NB4 (cell line): ENCODE measurements at regions not wholly inside any gene's neighbourhood (a gene's known extent, or its start where the extent isn't known, plus 50 kb on each side); places are given as distances from the start of the nearest gene placed in this dataset.

Experiments
- DNase-seq: peaks from one replicate; pipeline ENCODE4 v3.0.0; 2010; ENCODE audit warnings: low read depth
- H3K4me3 ChIP-seq: one replicate; pipeline ENCODE4 v1.5.1; 2011; ENCODE audit warnings: mild to moderate bottlenecking, low read depth, low read length, moderate library complexity
- MYC ChIP-seq: IDR thresholded peaks from 2 replicates; pipeline ENCODE4 v1.6.1; 2011; ENCODE audit warnings: low read depth, low read length
- POLR2A ChIP-seq: IDR thresholded peaks from 2 replicates; pipeline ENCODE4 v1.6.1; 2011; ENCODE audit warnings: mild to moderate bottlenecking; ENCODE audit not compliant: insufficient read length; ENCODE audit errors: extremely low read depth
- TF ChIP-seq, protein P1 (sequence below): IDR thresholded peaks from one replicate; pipeline ENCODE4 v1.5.1; 2012; ENCODE audit warnings: low read depth, low read length
- TF ChIP-seq, protein P2 (sequence below): IDR thresholded peaks from 2 replicates; pipeline ENCODE4 v1.6.1; 2011; ENCODE audit warnings: low read depth, low read length

DNA sequence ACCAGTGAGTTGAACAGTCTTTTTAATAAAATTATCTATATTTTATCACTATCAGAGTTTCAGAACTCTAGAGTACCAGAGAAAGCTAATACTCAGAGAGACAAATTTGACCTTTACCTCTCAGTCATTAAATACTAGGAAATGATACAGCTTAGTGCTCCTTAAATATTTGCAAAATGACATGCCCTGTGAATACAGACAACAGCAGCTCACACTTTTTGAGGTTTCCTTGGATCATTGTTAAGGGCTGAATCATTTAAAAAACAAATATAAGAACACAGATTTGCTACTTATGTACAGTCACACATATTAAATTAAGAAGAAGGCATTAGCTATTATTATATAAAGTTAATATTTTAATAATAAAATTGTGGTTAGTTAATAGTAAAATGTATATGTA is 1158.7 kb upstream of the EYS start:
- no peak overlapping the region for H3K4me3 ChIP-seq
- no peak for TF ChIP-seq MYC
- TF ChIP-seq, protein P1, sequence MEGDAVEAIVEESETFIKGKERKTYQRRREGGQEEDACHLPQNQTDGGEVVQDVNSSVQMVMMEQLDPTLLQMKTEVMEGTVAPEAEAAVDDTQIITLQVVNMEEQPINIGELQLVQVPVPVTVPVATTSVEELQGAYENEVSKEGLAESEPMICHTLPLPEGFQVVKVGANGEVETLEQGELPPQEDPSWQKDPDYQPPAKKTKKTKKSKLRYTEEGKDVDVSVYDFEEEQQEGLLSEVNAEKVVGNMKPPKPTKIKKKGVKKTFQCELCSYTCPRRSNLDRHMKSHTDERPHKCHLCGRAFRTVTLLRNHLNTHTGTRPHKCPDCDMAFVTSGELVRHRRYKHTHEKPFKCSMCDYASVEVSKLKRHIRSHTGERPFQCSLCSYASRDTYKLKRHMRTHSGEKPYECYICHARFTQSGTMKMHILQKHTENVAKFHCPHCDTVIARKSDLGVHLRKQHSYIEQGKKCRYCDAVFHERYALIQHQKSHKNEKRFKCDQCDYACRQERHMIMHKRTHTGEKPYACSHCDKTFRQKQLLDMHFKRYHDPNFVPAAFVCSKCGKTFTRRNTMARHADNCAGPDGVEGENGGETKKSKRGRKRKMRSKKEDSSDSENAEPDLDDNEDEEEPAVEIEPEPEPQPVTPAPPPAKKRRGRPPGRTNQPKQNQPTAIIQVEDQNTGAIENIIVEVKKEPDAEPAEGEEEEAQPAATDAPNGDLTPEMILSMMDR, result no peak
- no peak for TF ChIP-seq POLR2A
- TF ChIP-seq, protein P2, sequence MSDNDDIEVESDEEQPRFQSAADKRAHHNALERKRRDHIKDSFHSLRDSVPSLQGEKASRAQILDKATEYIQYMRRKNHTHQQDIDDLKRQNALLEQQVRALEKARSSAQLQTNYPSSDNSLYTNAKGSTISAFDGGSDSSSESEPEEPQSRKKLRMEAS, result no peak
- no peak for DNase-seq

DNA sequence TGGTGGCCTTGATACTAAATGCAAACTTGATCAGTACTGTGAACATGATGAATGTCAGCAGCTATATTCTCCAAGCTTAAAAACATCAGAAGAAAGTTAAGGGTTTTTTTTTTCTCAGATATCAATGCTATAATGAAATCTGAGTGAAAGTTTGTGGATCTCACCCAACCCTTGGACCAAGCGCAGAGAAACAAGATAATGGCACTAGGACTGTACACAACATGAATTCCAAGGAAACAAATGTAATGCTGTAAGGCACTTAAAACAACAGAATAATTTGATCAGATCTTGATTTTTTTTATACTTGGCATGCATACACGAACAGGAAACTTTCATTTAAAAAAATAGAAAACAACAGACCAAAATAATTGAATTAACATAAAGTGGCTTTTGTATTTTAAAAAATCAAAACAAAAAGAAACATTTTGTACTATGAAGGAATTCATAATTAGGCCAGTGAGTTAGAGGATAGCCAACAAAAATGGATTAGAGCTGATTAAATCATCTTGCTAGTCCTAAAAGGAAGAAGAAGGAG is 1154.0 kb upstream of the EYS start:
- DNase-seq, result no peak
- H3K4me3 ChIP-seq, result no peak overlapping the region
- TF ChIP-seq, protein P2, result no peak
- no peak for TF ChIP-seq POLR2A
- TF ChIP-seq, protein P1, result no peak
- no peak for TF ChIP-seq MYC

DNA sequence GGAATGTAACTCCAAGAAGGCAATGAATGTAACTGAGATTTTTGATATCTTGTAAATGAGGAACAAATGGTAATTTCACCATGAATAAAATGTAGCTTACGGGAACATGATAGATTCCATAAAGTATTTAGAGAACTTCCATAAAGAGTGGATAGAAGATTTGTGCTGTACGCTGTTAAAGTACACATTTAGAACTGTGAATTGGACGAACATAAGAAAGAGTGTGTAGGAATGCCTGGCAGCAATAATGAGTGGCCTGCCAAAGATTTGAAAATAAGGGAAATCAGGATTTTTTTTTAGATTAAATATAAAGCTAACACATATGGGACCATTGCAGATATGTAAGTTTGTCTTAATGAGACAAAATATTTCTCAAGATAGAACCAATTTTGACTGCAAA is 1153.3 kb upstream of the EYS start:
- TF ChIP-seq POLR2A, result no peak
- TF ChIP-seq, protein P1, result no peak
- no peak for TF ChIP-seq MYC
- DNase-seq, result no peak
- H3K4me3 ChIP-seq, result no peak overlapping the region

DNA sequence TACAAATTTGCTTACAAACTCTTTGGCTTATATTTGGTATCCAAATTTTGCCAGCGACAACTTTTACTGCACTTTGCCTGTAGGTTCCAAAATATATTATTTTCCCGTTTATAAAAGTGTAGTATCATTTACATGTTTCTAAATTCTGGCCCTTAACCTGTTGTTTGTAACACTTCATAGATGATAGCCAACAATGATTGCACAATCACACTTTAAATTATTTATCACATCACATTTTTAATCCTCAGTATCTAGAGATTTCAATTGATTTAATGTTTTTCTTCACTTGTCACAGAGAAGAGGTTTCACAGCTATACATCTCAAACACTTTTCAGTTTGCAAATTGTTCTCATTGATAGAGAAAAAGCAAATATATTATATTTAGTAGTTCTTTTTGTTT is 1151.2 kb upstream of the EYS start:
- TF ChIP-seq, protein P2, result no peak
- no peak for TF ChIP-seq MYC
- no peak for TF ChIP-seq POLR2A
- TF ChIP-seq, protein P1, result no peak
- H3K4me3 ChIP-seq, result no peak overlapping the region
- no peak for DNase-seq

DNA sequence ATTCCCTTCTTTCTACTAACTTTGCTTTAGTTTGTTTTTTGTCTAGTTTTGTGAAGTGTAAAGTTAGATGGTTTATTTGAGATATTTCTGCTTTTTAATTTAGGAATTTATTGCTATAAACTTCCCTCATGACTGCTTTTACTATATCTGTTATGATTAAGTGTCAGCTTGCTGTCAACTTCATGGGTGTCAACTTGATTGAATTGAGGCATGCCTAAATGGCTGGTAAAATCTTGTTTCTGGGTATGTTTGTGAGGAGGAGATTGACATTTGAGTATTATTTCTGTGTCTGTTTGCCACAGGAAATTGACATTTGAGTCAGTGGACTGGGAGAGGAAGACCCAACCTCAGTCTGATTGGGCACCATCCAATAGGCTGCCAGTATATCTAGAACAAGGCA is 1147.0 kb upstream of the EYS start:
- no peak overlapping the region for H3K4me3 ChIP-seq
- TF ChIP-seq MYC, result no peak
- TF ChIP-seq, protein P2, result no peak
- TF ChIP-seq POLR2A, result no peak
- DNase-seq, result no peak

DNA sequence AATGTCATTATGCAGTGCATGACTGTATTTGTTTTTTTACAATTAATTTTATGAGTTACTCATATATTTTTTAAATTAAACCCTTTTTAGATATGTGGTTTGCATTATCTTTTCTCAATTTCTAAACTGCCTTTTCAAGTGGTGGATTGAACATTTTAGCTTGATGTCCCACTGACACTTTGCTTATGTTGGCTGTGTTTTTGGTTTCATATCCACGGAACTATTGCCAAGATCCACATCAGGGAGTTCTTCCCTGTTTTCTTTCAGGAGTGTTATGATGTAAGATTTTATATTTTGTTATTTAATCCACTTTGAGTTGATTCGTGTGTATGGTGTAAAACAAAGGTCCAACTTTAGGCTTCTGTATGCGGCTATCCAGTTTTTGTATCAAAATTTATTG is 1144.9 kb upstream of the EYS start:
- DNase-seq, result no peak
- TF ChIP-seq POLR2A (no peak), MYC (no peak)
- TF ChIP-seq, protein P2, result no peak
- H3K4me3 ChIP-seq, result no peak overlapping the region

DNA sequence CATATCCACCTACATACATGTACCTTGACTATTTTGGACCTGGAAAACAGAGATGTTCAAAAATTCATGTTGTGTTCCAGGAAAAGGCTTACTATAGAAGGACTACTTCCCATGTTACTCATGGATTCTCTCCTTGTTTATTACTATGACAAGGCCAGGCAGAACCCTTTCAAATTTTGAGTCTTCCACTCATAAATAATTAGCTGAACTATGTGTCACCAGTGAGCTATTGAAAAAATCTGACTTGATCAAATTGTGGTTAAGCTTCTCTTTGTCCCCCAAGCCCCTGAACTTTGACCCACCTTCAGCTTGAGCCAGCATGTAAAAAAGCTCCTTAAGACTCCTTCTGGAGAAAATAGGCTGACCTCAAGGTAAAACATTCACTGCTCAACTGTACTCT is 1142.8 kb upstream of the EYS start:
- H3K4me3 ChIP-seq, result no peak overlapping the region
- no peak for TF ChIP-seq MYC
- no peak for TF ChIP-seq POLR2A
- TF ChIP-seq, protein P1, result no peak
- no peak for DNase-seq
